ENCODE measurements at regions not wholly inside any gene's neighbourhood (a gene's known extent, or its start where the extent isn't known, plus 50 kb on each side); places are given as distances from the start of the nearest gene placed in this dataset.

DNA sequence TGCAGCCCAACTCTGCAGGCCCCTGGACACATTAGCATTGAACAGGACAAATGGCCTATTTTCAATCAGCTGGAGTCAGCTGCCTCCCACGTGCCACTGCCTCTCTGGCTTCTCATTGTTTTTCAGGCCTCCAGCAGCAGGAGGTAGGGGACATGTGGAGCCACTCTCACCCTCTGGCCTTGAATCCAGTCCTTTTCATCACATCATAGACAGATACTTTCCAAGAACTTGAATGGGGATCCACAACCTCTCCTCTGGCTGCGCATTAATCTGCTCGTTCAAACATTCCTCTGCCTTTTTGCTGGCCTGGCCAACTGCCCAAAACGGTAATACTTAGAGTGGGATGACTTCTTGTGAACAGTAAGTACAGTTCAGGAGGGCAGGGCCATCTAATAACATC is 592.3 kb downstream of the PKHD1 start:
- Histone ChIP-seq H2AFZ (ENCODE audit: low read length) (no peak overlapping the region), H3K79me2 (ENCODE audit: insufficient read depth, low read length) (no peaks in the 10 kb centered on the region), H3K9me3 (ENCODE audit: low read depth, low read length) (no peaks in the 10 kb centered on the region), H3K27me3 (ENCODE audit: insufficient read depth, low read length) (no peaks in the 10 kb centered on the region), H3K4me1 (ENCODE audit: insufficient read depth, low read length) (no peaks in the 10 kb centered on the region), H3K27ac (ENCODE audit: low read depth, low read length) (no peak overlapping the region), H3K4me2 (ENCODE audit: insufficient read depth, low read length) (no peak overlapping the region), H4K20me1 (ENCODE audit: insufficient read depth, low read length) (no peaks in the 10 kb centered on the region), H3K36me3 (ENCODE audit: insufficient read depth, low read length) (no peaks in the 10 kb centered on the region), H3K4me3 (ENCODE audit: insufficient read depth, low read length) (no peak overlapping the region)
- TF ChIP-seq, protein P1, sequence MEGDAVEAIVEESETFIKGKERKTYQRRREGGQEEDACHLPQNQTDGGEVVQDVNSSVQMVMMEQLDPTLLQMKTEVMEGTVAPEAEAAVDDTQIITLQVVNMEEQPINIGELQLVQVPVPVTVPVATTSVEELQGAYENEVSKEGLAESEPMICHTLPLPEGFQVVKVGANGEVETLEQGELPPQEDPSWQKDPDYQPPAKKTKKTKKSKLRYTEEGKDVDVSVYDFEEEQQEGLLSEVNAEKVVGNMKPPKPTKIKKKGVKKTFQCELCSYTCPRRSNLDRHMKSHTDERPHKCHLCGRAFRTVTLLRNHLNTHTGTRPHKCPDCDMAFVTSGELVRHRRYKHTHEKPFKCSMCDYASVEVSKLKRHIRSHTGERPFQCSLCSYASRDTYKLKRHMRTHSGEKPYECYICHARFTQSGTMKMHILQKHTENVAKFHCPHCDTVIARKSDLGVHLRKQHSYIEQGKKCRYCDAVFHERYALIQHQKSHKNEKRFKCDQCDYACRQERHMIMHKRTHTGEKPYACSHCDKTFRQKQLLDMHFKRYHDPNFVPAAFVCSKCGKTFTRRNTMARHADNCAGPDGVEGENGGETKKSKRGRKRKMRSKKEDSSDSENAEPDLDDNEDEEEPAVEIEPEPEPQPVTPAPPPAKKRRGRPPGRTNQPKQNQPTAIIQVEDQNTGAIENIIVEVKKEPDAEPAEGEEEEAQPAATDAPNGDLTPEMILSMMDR (IDR thresholded peaks at IDR 0.05; ENCODE audit: extremely low read depth, low read depth, low read length): no peak
- no peak for DNase-seq (ENCODE audit: insufficient read length, low spot score, missing footprints)

DNA sequence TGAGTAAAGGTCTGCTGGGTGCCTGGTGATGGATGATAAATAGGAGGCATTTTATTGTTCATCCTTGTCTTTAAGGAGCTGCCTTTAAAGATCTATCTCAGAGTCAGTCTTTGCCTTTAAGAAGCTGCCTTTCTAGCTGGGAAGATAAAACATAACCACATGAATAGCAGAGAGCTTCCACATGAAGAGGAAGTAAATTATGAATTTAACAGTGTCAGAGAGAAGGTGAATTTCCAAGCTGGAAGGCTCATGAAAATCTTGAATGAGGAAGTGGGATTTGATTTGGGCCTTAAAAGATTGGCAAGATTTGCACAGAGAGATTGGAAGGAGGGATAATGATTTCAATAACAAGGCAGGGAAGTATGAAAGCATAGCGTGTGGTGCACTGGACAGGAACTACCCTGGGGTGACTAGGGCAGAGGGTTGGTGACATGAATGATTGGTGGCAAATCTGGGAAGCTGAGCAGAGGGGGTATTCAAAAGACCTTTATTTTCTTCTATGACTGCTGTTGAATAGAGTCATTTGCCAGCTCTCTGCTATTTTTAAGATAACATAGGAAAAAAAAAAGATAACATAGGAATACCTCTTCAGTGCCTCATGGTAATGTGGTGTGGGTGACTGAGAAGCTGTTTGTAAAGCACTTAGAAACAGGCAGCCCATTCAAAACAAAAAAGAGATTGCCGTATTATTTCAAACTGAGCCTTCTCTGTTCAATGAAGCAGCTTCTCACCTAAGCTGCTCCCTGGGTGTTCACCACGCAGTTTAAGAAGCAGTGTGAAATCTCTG is 591.6 kb downstream of the PKHD1 start:
- Histone ChIP-seq H3K4me1 (ENCODE audit: insufficient read depth, low read length) (no peaks in the 10 kb centered on the region), H3K27me3 (ENCODE audit: insufficient read depth, low read length) (no peaks in the 10 kb centered on the region), H3K4me2 (ENCODE audit: insufficient read depth, low read length) (no peak overlapping the region), H3K27ac (ENCODE audit: low read depth, low read length) (no peak overlapping the region), H3K4me3 (ENCODE audit: insufficient read depth, low read length) (no peak overlapping the region), H3K79me2 (ENCODE audit: insufficient read depth, low read length) (no peaks in the 10 kb centered on the region), H3K9me3 (ENCODE audit: low read depth, low read length) (peaks cover 3% of the 10 kb centered on the region), H2AFZ (ENCODE audit: low read length) (no peak overlapping the region), H3K36me3 (ENCODE audit: insufficient read depth, low read length) (no peaks in the 10 kb centered on the region), H4K20me1 (ENCODE audit: insufficient read depth, low read length) (no peaks in the 10 kb centered on the region)
- no peak for DNase-seq (ENCODE audit: insufficient read length, low spot score, missing footprints)
- TF ChIP-seq, protein P1 (IDR thresholded peaks at IDR 0.05; ENCODE audit: extremely low read depth, low read depth, low read length): no peak

DNA sequence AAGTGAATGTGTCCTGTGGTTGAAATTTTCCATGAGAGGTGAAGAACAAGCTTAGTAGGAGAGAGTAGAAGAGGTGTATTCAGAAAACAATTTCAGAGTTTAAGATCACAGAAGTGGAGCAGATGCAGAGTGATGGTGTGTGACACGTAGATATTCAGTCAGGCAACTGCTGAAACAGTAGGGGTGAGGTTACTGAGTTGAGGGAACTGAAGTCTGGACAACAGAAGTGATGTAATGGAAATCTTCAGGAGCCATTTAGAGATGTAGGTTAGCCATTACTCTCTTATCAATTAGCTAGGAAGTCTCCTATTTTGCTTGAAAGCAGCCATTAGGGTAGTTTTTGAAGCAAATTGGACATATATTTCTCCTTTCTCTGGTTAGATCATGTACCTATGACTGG is 584.4 kb downstream of the PKHD1 start:
- Histone ChIP-seq H3K27me3 (ENCODE audit: insufficient read depth, low read length) (no peaks in the 10 kb centered on the region), H3K27ac (ENCODE audit: low read depth, low read length) (no peak overlapping the region), H4K20me1 (ENCODE audit: insufficient read depth, low read length) (no peaks in the 10 kb centered on the region), H3K36me3 (ENCODE audit: insufficient read depth, low read length) (no peaks in the 10 kb centered on the region), H2AFZ (ENCODE audit: low read length) (no peak overlapping the region), H3K4me1 (ENCODE audit: insufficient read depth, low read length) (no peaks in the 10 kb centered on the region), H3K4me2 (ENCODE audit: insufficient read depth, low read length) (no peak overlapping the region), H3K4me3 (ENCODE audit: insufficient read depth, low read length) (no peak overlapping the region), H3K79me2 (ENCODE audit: insufficient read depth, low read length) (no peaks in the 10 kb centered on the region), H3K9me3 (ENCODE audit: low read depth, low read length) (peaks cover 4% of the 10 kb centered on the region)
- TF ChIP-seq, protein P1 (IDR thresholded peaks at IDR 0.05; ENCODE audit: extremely low read depth, low read depth, low read length): no peak
- DNase-seq (ENCODE audit: insufficient read length, low spot score, missing footprints): no peak

DNA sequence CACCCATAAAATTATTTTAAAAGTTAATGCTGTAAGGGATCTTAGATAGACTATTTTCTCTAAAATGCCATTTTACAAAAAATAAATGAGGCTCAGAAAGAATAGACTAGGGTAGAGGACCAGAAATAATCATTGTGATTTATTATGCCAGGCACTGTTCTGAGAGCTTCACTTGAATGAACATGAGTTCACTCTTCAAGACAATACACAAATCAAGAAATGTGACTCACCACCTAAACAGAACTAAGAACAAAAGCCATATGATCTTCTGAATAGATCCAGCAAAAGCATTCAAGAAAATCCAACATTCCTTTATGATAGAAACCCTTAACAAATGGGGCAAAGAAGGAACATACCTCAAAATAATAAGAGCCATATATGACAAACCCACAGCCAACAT is 582.0 kb downstream of the PKHD1 start:
- H3K79me2 ChIP-seq (ENCODE audit: insufficient read depth, low read length): no peaks in the 10 kb centered on the region
- H3K27me3 ChIP-seq (ENCODE audit: insufficient read depth, low read length): no peaks in the 10 kb centered on the region
- no peak overlapping the region for H3K4me2 ChIP-seq (ENCODE audit: insufficient read depth, low read length)
- no peaks in the 10 kb centered on the region for H3K36me3 ChIP-seq (ENCODE audit: insufficient read depth, low read length)
- no peak overlapping the region for H3K27ac ChIP-seq (ENCODE audit: low read depth, low read length)
- TF ChIP-seq, protein P1 (IDR thresholded peaks at IDR 0.05; ENCODE audit: extremely low read depth, low read depth, low read length): no peak
- no peak overlapping the region for H2AFZ ChIP-seq (ENCODE audit: low read length)
- no peaks in the 10 kb centered on the region for H3K4me1 ChIP-seq (ENCODE audit: insufficient read depth, low read length)
- H3K9me3 ChIP-seq (ENCODE audit: low read depth, low read length): peaks cover 3% of the 10 kb centered on the region
- no peaks in the 10 kb centered on the region for H4K20me1 ChIP-seq (ENCODE audit: insufficient read depth, low read length)
- no peak overlapping the region for H3K4me3 ChIP-seq (ENCODE audit: insufficient read depth, low read length)
- no peak for DNase-seq (ENCODE audit: insufficient read length, low spot score, missing footprints)

Measured in osteoblast (primary cell).